ENCODE measurements at regions not wholly inside any gene's neighbourhood (a gene's known extent, or its start where the extent isn't known, plus 50 kb on each side); places are given as distances from the start of the nearest gene placed in this dataset.
"Not testable (repeated sequence)": the region's sequence is repeated elsewhere in the genome, so short reads cannot be mapped to it uniquely, and the experiment has no call there.

GRCh38 chr6:51027283-51028065 lies 208.8 kb downstream of the TFAP2B start:
- no peak for DNase-seq (ENCODE audit: low read depth)
- no peak overlapping the region for H3K4me3 ChIP-seq (ENCODE audit: low read depth, low read length)

- DNase-seq (ENCODE audit: low read depth), result no peak
- no peak overlapping the region for H3K4me3 ChIP-seq (ENCODE audit: low read depth, low read length)
These were observed 209.6 kb downstream of the TFAP2B start for GRCh38 chr6:51028276-51028675.

GRCh38 chr6:51029561-51029960 lies 210.9 kb downstream of the TFAP2B start:
- H3K4me3 ChIP-seq (ENCODE audit: low read depth, low read length), result no peak overlapping the region
- DNase-seq (ENCODE audit: low read depth), result no peak

DNA sequence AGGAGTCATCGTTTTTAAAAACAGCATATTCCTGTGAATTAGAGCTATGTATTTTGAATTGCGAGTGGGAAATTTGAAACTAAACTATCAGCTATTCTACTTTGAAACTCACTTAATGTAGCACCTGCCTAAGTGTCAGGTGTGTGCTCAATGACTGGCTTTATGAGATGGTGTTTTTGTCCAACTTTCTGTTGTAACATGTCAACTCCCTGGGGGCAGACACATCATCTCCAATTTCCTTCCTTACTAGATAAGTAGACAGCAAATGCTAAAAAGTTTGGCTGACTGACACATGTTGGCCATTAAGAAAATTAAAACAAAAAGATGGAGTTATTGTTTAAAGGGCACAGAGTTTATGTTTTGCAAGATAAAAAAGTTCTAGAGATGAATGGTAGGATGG lies 226.9 kb downstream of the TFAP2B start:
- H3K4me3 ChIP-seq (ENCODE audit: low read depth, low read length), result no peak overlapping the region
- DNase-seq (ENCODE audit: low read depth), result no peak

DNA sequence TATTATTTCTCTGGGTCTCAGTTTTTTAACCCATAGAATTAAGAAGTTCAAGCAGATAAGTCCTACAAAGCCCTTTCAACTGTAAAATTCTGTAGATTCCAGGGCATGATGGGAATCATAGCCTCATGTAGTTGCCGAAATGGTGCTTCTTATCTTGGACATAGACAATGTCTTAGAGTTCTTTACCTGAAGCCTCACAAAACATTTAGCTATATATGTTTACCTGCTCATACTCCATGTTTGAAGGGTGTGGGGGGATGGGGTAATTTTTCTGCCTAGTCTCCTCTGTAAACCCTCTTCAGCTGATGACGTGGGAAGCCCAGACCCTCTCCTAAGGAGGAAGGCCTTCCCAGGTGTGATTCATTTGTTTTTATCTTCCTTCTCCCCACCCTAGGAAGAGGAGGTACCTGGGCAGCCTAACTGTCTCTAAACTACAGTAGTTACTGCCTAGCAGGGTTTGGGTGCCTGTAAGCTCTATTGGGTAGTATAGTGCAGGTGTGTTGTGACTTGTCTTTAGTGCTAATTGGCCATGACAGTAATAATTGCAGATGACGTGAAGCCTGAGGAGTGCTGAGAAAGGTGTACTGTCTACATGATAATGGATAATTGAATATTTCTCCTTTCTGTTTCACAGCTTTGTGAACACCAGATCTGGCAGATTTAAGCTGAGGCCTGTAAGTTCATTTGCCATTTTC lies 230.8 kb downstream of the TFAP2B start:
- no peak overlapping the region for H3K4me3 ChIP-seq (ENCODE audit: low read depth, low read length)
- no peak for DNase-seq (ENCODE audit: low read depth)

GRCh38 chr6:51049983-51050877 lies 231.6 kb downstream of the TFAP2B start:
- H3K4me3 ChIP-seq (ENCODE audit: low read depth, low read length), result no peak overlapping the region
- no peak for DNase-seq (ENCODE audit: low read depth)

DNA sequence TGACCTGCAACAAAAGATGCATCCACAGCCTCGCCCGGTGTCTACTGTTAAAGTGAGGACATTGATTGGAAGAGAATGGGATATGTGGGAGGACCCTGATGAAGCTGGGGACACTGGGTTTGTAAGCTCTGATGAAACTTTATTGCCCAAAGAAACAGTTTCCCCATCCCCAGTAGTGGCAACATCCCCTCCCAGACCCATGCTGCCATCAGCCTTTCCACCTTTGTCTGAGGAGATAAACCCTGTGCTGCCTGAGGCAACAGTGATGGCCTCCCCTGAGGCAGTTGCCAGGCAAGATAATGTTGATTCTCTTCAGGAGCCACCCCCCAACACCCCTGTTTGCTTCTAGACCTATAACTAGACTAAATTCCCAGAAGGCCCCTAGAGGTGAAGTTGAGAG lies 234.0 kb downstream of the TFAP2B start:
- not testable (repeated sequence) for DNase-seq (ENCODE audit: low read depth); H3K4me3 ChIP-seq (ENCODE audit: low read depth, low read length)

DNA sequence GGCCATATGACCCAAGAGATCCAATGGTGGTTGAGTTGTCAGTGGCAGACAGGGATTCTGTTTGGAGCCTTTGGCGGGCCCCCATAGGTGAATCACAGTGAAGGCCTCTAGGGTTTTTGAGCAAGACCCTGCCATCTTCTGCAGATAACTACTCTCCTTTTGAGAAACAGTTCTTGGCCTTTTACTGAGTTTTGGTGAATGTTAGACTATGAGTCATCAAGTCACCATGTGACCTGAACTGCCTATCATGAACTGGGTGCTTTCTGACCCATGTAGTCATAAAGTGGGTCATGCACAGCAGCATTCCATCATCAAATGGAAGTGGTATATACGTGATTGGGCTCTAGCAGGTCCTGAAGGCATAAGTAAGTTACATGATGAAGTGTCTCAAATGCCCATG lies 236.6 kb downstream of the TFAP2B start:
- H3K4me3 ChIP-seq (ENCODE audit: low read depth, low read length); DNase-seq (ENCODE audit: low read depth): not testable (repeated sequence)

DNA sequence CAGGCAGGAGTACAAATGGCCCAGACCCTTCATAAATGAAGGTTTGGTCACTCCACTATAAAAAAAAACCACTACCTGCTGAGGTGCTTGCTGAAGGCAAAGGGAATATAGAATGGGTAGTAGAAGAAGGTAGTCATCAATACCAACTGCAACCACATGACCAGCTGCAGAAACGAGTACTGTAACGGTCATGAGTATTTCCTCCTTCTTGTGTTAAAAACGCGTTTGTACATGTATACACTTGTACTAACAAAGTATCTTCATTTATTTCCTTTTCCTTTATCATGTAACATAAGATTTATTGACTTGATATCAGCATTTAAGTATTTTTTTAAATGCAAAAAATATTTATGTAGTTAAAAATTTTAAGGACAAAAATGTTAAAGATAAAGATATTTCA lies 238.6 kb downstream of the TFAP2B start:
- H3K4me3 ChIP-seq (ENCODE audit: low read depth, low read length), result no peak overlapping the region
- DNase-seq (ENCODE audit: low read depth), result no peak

DNA sequence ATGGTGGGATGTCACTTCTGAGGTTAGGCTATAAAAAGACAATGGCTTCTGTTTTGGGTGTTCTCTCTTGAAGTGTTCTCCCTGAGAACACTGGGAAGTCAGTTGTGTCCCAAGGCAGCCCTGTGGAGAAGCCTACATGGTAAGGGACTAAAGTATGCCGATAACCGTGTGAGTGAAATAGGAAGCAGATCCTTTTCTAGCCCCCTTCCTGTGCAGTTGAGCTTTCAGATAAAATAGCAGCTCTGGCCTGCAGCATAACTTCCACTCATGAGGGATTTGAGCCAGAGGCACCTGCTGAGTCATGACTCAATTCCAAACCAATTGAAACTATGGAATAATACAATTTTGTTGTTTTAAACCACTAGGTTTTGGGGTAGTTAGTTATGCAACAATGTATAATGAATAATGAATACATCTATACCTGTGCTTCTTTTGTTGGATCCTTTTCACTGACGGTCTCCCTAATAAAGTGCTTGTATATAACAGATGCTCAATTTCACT lies 241.6 kb downstream of the TFAP2B start:
- DNase-seq (ENCODE audit: low read depth), result no peak

DNA sequence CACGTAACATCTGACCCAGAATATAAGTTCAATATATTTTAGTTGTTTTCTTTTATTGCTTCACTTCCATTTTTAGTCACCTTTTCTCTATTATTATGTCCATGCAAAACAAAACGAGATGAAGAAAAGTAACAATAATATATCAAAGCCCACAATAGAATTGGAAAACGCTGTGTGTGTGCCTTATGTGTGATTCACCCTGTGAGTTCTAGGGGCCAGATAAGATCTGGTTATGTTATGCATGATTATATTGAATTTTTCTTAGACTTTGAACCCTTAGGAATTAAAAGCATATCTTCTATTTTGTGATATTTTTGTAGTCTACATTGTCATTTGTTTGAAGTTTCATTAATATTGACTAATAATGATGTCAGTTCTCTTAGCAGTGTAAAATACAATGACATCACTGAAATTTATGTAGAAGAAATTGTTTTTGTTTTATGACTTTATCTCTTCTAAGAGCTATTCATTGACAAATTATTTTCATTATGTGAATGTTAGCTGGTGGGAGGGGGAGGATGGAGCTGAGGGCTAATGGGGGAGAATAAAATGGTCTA lies 243.6 kb downstream of the TFAP2B start:
- DNase-seq (ENCODE audit: low read depth), result no peak
- H3K4me3 ChIP-seq (ENCODE audit: low read depth, low read length), result no peak overlapping the region

More for the DNA sequence above, 241.6 kb downstream of the TFAP2B start:
- no peak overlapping the region for H3K4me3 ChIP-seq (ENCODE audit: low read depth, low read length)

GRCh38 chr6:51077821-51078518 lies 259.3 kb downstream of the TFAP2B start:
- no peak for DNase-seq (ENCODE audit: low read depth)
- H3K4me3 ChIP-seq (ENCODE audit: low read depth, low read length), result no peak overlapping the region

GRCh38 chr6:51090343-51090742 lies 271.7 kb downstream of the TFAP2B start:
- no peak for DNase-seq (ENCODE audit: low read depth)
- no peak overlapping the region for H3K4me3 ChIP-seq (ENCODE audit: low read depth, low read length)

DNA sequence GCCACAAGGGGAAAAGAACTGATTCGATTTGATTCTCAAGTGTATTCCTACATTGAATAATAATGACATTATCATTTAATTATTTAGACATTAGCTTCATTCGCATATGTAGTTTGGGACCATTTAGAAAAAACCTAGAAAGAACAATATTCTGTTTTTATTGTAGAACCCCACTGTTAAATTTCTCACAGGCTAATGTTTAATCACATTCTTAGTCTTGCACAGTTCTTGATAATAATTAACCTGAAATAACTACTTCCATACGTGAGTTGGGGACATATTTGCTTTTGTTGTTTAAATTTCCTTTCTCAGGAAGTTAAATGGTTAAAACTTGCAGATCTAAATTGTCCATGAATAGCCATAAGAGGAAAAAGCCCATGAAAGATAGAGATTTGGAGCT lies 275.2 kb downstream of the TFAP2B start:
- no peak overlapping the region for H3K4me3 ChIP-seq (ENCODE audit: low read depth, low read length)
- no peak for DNase-seq (ENCODE audit: low read depth)

DNA sequence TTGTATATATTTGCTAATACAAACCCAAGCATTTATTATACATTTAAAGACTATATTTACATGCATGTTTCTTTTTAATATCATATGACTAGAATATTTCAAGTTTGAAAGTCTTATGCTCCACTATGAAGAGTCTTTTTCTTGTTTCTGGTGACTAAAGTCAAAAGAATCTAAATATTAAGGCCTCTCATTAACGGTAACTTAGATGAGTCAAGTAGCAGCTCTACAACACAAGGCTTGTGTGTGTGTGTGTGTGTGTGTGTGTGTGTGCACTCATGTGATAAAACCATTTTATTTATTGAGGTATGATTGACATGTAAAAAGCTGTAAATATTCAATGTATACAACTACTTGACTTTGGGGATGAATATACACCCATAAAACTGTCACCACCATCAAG lies 275.6 kb downstream of the TFAP2B start:
- no peak for DNase-seq (ENCODE audit: low read depth)

DNA sequence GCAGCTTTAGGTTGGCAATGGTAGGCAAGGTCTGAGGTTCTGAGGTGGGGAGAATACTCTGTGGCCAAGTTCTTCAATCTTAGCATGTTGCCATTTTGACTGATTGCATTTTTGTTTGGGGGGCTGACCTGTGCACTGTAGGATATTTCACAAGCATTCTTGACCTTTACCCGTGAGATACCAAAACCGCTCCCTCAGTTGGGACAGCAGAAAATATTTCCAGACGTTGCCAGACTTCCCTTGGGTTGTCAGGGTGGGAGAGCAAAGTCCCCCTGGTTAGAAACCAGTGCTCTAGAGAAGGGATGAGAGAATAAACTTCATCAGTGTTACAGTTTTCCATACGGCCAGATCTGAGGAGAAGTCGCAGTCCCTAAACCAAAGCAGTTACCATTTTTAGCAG lies 279.6 kb downstream of the TFAP2B start:
- DNase-seq (ENCODE audit: low read depth), result no peak
- no peak overlapping the region for H3K4me3 ChIP-seq (ENCODE audit: low read depth, low read length)

More for the DNA sequence above, 275.6 kb downstream of the TFAP2B start:
- no peak overlapping the region for H3K4me3 ChIP-seq (ENCODE audit: low read depth, low read length)

DNA sequence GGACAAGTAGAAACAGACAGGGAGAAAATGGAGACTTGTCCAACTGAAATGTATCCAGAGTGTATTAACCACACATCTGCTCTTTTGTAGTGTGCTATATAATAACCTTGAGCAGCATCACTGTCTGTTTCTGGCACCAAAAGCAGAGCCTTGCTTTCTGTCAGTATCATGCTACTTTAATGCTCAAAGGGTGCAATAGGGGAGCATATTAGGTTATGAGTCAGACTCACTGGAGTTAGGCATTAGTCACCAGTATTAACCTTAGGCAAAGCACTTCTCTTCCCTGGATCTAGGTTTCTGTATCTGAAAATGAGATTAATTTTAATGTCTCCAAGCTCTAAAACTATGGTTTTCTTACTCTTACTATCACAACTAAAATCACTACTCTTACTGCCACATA lies 280.1 kb downstream of the TFAP2B start:
- no peak for DNase-seq (ENCODE audit: low read depth)
- H3K4me3 ChIP-seq (ENCODE audit: low read depth, low read length), result no peak overlapping the region

DNA sequence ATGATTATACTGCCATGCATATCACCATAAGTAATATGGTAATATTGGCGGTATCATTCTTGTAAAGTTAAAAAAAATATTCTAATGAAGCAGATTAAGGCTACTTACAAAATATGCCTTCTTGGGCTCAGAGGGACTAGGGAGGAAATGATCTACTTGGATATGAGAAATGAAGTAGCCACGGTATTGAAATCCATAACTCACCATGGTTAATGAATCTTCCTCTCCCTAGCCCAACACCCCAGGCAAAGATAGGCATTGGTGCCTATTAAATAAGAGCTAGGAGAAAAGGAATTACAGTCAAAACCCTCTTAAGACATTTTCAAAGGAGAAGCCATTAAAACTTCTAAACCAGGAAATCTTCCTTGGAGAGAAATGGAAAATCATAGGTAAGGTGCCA lies 280.5 kb downstream of the TFAP2B start:
- no peak overlapping the region for H3K4me3 ChIP-seq (ENCODE audit: low read depth, low read length)
- DNase-seq (ENCODE audit: low read depth), result no peak

- no peak for DNase-seq (ENCODE audit: low read depth)
- H3K4me3 ChIP-seq (ENCODE audit: low read depth, low read length), result no peak overlapping the region
These were observed 286.7 kb downstream of the TFAP2B start for GRCh38 chr6:51105357-51105756.

Data from skeletal muscle cell (primary cell).